ENCODE measurements at regions not wholly inside any gene's neighbourhood (a gene's known extent, or its start where the extent isn't known, plus 50 kb on each side); places are given as distances from the start of the nearest gene placed in this dataset.

DNA sequence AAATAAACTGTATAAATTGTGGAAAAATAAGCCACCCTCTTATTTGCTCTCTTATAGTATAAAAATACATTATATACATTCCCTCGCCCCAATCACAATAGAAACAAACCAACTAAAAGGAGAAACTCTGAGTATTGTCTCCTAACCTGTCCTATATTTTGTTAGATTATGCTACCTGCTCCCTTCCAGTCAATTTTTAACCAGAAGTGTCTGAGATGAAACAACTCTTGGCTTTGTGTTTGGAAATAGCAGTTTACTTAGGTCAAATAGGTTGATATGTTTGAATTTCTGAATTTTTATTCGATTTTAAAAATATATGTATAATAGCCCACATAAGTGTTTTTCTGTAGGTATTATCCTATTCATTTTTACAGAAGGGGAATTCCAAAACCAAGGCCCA lies 475.0 kb upstream of the ZNF462 start:
- no peak overlapping the region for H3K4me3 ChIP-seq (ENCODE audit: low read depth, low read length)
- no peak for DNase-seq
- no peaks in the 10 kb centered on the region for H3K36me3 ChIP-seq (ENCODE audit: control insufficient read depth, insufficient read depth, low read length)
- no peaks in the 10 kb centered on the region for H3K9me3 Mint-ChIP-seq (ENCODE audit: unreplicated experiment)
- no peaks in the 10 kb centered on the region for H3K27me3 ChIP-seq (replicated peaks; ENCODE audit: control insufficient read depth, insufficient read depth, low read length)
- CTCF ChIA-PET = no interaction called here
- no TSS peak for BruUV-seq (replicated peaks)
- H3K4me1 ChIP-seq = no peaks in the 10 kb centered on the region
- TF ChIP-seq CTCF (IDR thresholded peaks at IDR 0.05; ENCODE audit: insufficient read depth in 1 of 2, low read depth in 1 of 2, low read length in 1 of 2, severe bottlenecking in 1 of 2, unreplicated experiment in 1 of 2) = no peak
- H3K9me3 ChIP-seq = peaks cover 3% of the 10 kb centered on the region; the same call in 1 of the 2 replicates
- peaks cover 8% of the 10 kb centered on the region for H3K27me3 Mint-ChIP-seq (ENCODE audit: insufficient read depth, unreplicated experiment)
- H3K36me3 Mint-ChIP-seq (ENCODE audit: insufficient read depth, unreplicated experiment) = no peaks in the 10 kb centered on the region
- H3K4me1 Mint-ChIP-seq (ENCODE audit: low read depth, unreplicated experiment) = no peaks in the 10 kb centered on the region
- POLR2A ChIA-PET = no interaction called here
- no peak overlapping the region for H3K4me3 Mint-ChIP-seq (ENCODE audit: unreplicated experiment)
- H3K27ac Mint-ChIP-seq (ENCODE audit: unreplicated experiment) = no peak overlapping the region
- intact Hi-C loops (cut with micrococcal nuclease; ENCODE audit: unreplicated experiment) = no loop called here

- H3K27me3 ChIP-seq (replicated peaks; ENCODE audit: control insufficient read depth, insufficient read depth, low read length) = no peaks in the 10 kb centered on the region
- intact Hi-C loops (cut with micrococcal nuclease; ENCODE audit: unreplicated experiment) = no loop called here
- ChIA-PET CTCF (no interaction called here), POLR2A (no interaction called here)
- BruUV-seq (replicated peaks) = no TSS peak
- no peak for TF ChIP-seq CTCF (IDR thresholded peaks at IDR 0.05; ENCODE audit: insufficient read depth in 1 of 2, low read depth in 1 of 2, low read length in 1 of 2, severe bottlenecking in 1 of 2, unreplicated experiment in 1 of 2)
- DNase-seq = no peak
- H3K36me3 ChIP-seq (ENCODE audit: control insufficient read depth, insufficient read depth, low read length) = no peaks in the 10 kb centered on the region
- Mint-ChIP-seq H3K27ac (ENCODE audit: unreplicated experiment) (no peak overlapping the region), H3K4me3 (ENCODE audit: unreplicated experiment) (no peak overlapping the region), H3K9me3 (ENCODE audit: unreplicated experiment) (no peaks in the 10 kb centered on the region), H3K27me3 (ENCODE audit: insufficient read depth, unreplicated experiment) (no peaks in the 10 kb centered on the region), H3K4me1 (ENCODE audit: low read depth, unreplicated experiment) (no peaks in the 10 kb centered on the region), H3K36me3 (ENCODE audit: insufficient read depth, unreplicated experiment) (no peaks in the 10 kb centered on the region)
- H3K4me3 ChIP-seq (ENCODE audit: low read depth, low read length) = no peak overlapping the region
- H3K4me1 ChIP-seq = no peaks in the 10 kb centered on the region
- peaks cover 3% of the 10 kb centered on the region; the same call in 1 of the 2 replicates for H3K9me3 ChIP-seq
Observed at GRCh38 chr9:106393226-106393625, 469.7 kb upstream of the ZNF462 start.

GRCh38 chr9:106400170-106400569 lies 462.8 kb upstream of the ZNF462 start:
- TF ChIP-seq CTCF (IDR thresholded peaks at IDR 0.05; ENCODE audit: insufficient read depth in 1 of 2, low read depth in 1 of 2, low read length in 1 of 2, severe bottlenecking in 1 of 2, unreplicated experiment in 1 of 2) = no peak
- intact Hi-C loops (cut with micrococcal nuclease; ENCODE audit: unreplicated experiment) = no loop called here
- ChIA-PET CTCF (no interaction called here), POLR2A (no interaction called here)
- Histone ChIP-seq H3K27me3 (replicated peaks; ENCODE audit: control insufficient read depth, insufficient read depth, low read length) (no peaks in the 10 kb centered on the region), H3K9me3 (no peaks in the 10 kb centered on the region), H3K4me1 (peaks cover 25% of the 10 kb centered on the region), H3K36me3 (ENCODE audit: control insufficient read depth, insufficient read depth, low read length) (no peaks in the 10 kb centered on the region), H3K4me3 (ENCODE audit: low read depth, low read length) (no peak overlapping the region)
- Mint-ChIP-seq H3K4me1 (ENCODE audit: low read depth, unreplicated experiment) (peaks cover 19% of the 10 kb centered on the region), H3K4me3 (ENCODE audit: unreplicated experiment) (no peak overlapping the region), H3K9me3 (ENCODE audit: unreplicated experiment) (peaks cover 11% of the 10 kb centered on the region), H3K27me3 (ENCODE audit: insufficient read depth, unreplicated experiment) (no peaks in the 10 kb centered on the region), H3K27ac (ENCODE audit: unreplicated experiment) (no peak overlapping the region), H3K36me3 (ENCODE audit: insufficient read depth, unreplicated experiment) (no peaks in the 10 kb centered on the region)
- BruUV-seq (replicated peaks) = no TSS peak
- no peak for DNase-seq
